Parathyroid adenoma (tissue), 2 donors: ENCODE measurements at regions not wholly inside any gene's neighbourhood (a gene's known extent, or its start where the extent isn't known, plus 50 kb on each side); places are given as distances from the start of the nearest gene placed in this dataset.

Experiments
- H2AFZ ChIP-seq: fragments of 300-600 bp; sonication (generic); one replicate; pipeline ENCODE4 v1.7.0; 2017; ENCODE audit warnings: antibody characterized with exemption, mild to moderate bottlenecking
- H3K27ac ChIP-seq: fragments of 300-600 bp; sonication (generic); one replicate; pipeline ENCODE4 v1.7.0; 2017
- H3K27me3 ChIP-seq: fragments of 300-600 bp; sonication (generic); one replicate; pipeline ENCODE4 v1.7.0; 2017; ENCODE audit warnings: low read length; ENCODE audit not compliant: control insufficient read depth, insufficient read depth
- H3K36me3 ChIP-seq: fragments of 300-600 bp; sonication (generic); one replicate; pipeline ENCODE4 v1.7.0; 2017; ENCODE audit warnings: low read length; ENCODE audit not compliant: control insufficient read depth, insufficient read depth
- H3K4me1 ChIP-seq: fragments of 300-600 bp; sonication (generic); one replicate; pipeline ENCODE4 v1.7.0; 2017; ENCODE audit warnings: control low read depth
- H3K4me2 ChIP-seq: fragments of 300-600 bp; sonication (generic); one replicate; pipeline ENCODE4 v1.7.0; 2017; ENCODE audit warnings: low read length
- H3K4me3 ChIP-seq: fragments of 300-600 bp; sonication (generic); one replicate; pipeline ENCODE4 v1.7.0; 2017; ENCODE audit warnings: low read depth, low read length
- H3K79me2 ChIP-seq: fragments of 300-600 bp; sonication (generic); one replicate; pipeline ENCODE4 v1.7.0; 2017; ENCODE audit warnings: control low read depth
- H3K9ac ChIP-seq: fragments of 300-600 bp; sonication (generic); one replicate; pipeline ENCODE4 v1.7.0; 2017; ENCODE audit warnings: mild to moderate bottlenecking
- H3K9me3 ChIP-seq: fragments of 300-600 bp; sonication (generic); one replicate; pipeline ENCODE4 v1.7.0; 2017; ENCODE audit warnings: low read length; ENCODE audit not compliant: control insufficient read depth
- CTCF ChIP-seq: fragments of 300-600 bp; sonication (generic); IDR thresholded peaks from one replicate; pipeline ENCODE4 v1.7.0; 2017; ENCODE audit warnings: antibody characterized with exemption, mild to moderate bottlenecking
- donor health status: primary hyperparathyroidism.

- no peak for TF ChIP-seq CTCF
- Histone ChIP-seq H3K27me3 (no peaks in the 10 kb centered on the region), H3K9me3 (no peaks in the 10 kb centered on the region), H3K79me2 (no peaks in the 10 kb centered on the region), H3K4me2 (no peak overlapping the region), H3K36me3 (no peaks in the 10 kb centered on the region), H3K4me1 (no peaks in the 10 kb centered on the region), H3K27ac (no peak overlapping the region), H3K9ac (no peak overlapping the region), H3K4me3 (no peak overlapping the region), H2AFZ (no peak overlapping the region)
Observed at GRCh38 chr17:72534265-72534664, 413.4 kb downstream of the SOX9 start.

- TF ChIP-seq CTCF, result no peak
- no peak overlapping the region for H3K9ac ChIP-seq
Observed at GRCh38 chr17:72534776-72535175, 414.0 kb downstream of the SOX9 start.

GRCh38 chr17:72535346-72535745 is 414.5 kb downstream of the SOX9 start:
- no peak for TF ChIP-seq CTCF
- Histone ChIP-seq H3K4me2 (no peak overlapping the region), H3K4me1 (no peaks in the 10 kb centered on the region), H3K27me3 (no peaks in the 10 kb centered on the region), H3K27ac (no peak overlapping the region), H2AFZ (no peak overlapping the region), H3K79me2 (no peaks in the 10 kb centered on the region), H3K9ac (no peak overlapping the region), H3K36me3 (no peaks in the 10 kb centered on the region), H3K9me3 (no peaks in the 10 kb centered on the region), H3K4me3 (no peak overlapping the region)

More at GRCh38 chr17:72534776-72535175, 414.0 kb downstream of the SOX9 start:
- no peaks in the 10 kb centered on the region for H3K4me1 ChIP-seq
- H3K9me3 ChIP-seq, result no peaks in the 10 kb centered on the region
- no peak overlapping the region for H3K27ac ChIP-seq
- H2AFZ ChIP-seq, result no peak overlapping the region
- no peaks in the 10 kb centered on the region for H3K79me2 ChIP-seq
- no peak overlapping the region for H3K4me3 ChIP-seq
- H3K36me3 ChIP-seq, result no peaks in the 10 kb centered on the region
- no peaks in the 10 kb centered on the region for H3K27me3 ChIP-seq
- H3K4me2 ChIP-seq, result no peak overlapping the region

GRCh38 chr17:72535779-72536178 is 415.0 kb downstream of the SOX9 start:
- H2AFZ ChIP-seq, result no peak overlapping the region
- no peaks in the 10 kb centered on the region for H3K9me3 ChIP-seq
- no peaks in the 10 kb centered on the region for H3K79me2 ChIP-seq
- no peak overlapping the region for H3K27ac ChIP-seq
- no peak overlapping the region for H3K9ac ChIP-seq
- no peaks in the 10 kb centered on the region for H3K4me1 ChIP-seq
- H3K4me2 ChIP-seq, result no peak overlapping the region
- no peaks in the 10 kb centered on the region for H3K27me3 ChIP-seq
- H3K36me3 ChIP-seq, result no peaks in the 10 kb centered on the region
- H3K4me3 ChIP-seq, result no peak overlapping the region
- no peak for TF ChIP-seq CTCF

- Histone ChIP-seq H3K36me3 (no peaks in the 10 kb centered on the region), H3K9ac (no peak overlapping the region), H3K79me2 (no peaks in the 10 kb centered on the region), H3K27ac (no peak overlapping the region), H3K4me2 (no peak overlapping the region), H3K27me3 (no peaks in the 10 kb centered on the region), H3K4me1 (no peaks in the 10 kb centered on the region), H3K4me3 (no peak overlapping the region), H2AFZ (no peak overlapping the region), H3K9me3 (no peaks in the 10 kb centered on the region)
- no peak for TF ChIP-seq CTCF
Observed at GRCh38 chr17:72536788-72537187, 416.0 kb downstream of the SOX9 start.
